ENCODE measurements at regions not wholly inside any gene's neighbourhood (a gene's known extent, or its start where the extent isn't known, plus 50 kb on each side); places are given as distances from the start of the nearest gene placed in this dataset.

- no peak overlapping the region for H3K4me3 Mint-ChIP-seq
Measured at GRCh38 chr10:33813871-33814270, 479.4 kb upstream of the NRP1 start.

GRCh38 chr10:33813415-33813814 lies 478.9 kb upstream of the NRP1 start:
- intact Hi-C loops (cut with micrococcal nuclease) = no loop called here
- Mint-ChIP-seq H3K27me3 (ENCODE audit: low read depth in 3 of 3) (peaks cover 0 to 5% (median 3%) of the 10 kb centered on the region in 3 donors), H3K36me3 (no peaks in the 10 kb centered on the region), H3K9me3 (peaks cover 0 to 5% (median 0%) of the 10 kb centered on the region in 7 donors), H3K27ac (no peak overlapping the region), H3K4me3 (no peak overlapping the region), H3K4me1 (peaks cover 5% of the 10 kb centered on the region)
- Histone ChIP-seq H3K36me3 (replicated peaks in 1 of 2; ENCODE audit: control insufficient read depth in 1 of 2, insufficient read depth in 2 of 2, low read length in 2 of 2) (no peaks in the 10 kb centered on the region), H3K4me1 (ENCODE audit: control insufficient read depth in 1 of 2, insufficient read depth in 2 of 2, low read length in 2 of 2) (peaks cover 0 to under 1% of the 10 kb centered on the region in 2 donors), H4K20me1 (ENCODE audit: insufficient read depth, low read length) (no peaks in the 10 kb centered on the region), H3K27ac (ENCODE audit: low read depth in 1 of 2, low read length in 2 of 2) (no peak overlapping the region), H3K27me3 (ENCODE audit: control insufficient read depth in 2 of 2, insufficient read depth in 2 of 2, low read length in 2 of 2) (no peaks in the 10 kb centered on the region), H3K79me2 (ENCODE audit: insufficient read depth, low read length) (no peaks in the 10 kb centered on the region), H2AFZ (ENCODE audit: insufficient read depth, low read depth, low read length, poor library complexity, severe bottlenecking) (no peak overlapping the region), H3K9me3 (replicated peaks in 1 of 2; ENCODE audit: control insufficient read depth in 1 of 2, insufficient read depth in 1 of 2, low read length in 2 of 2) (no peaks in the 10 kb centered on the region), H3K4me3 (replicated peaks in 1 of 3; ENCODE audit: low read depth in 2 of 3, low read length in 3 of 3) (no peak overlapping the region), H3K4me2 (replicated peaks; ENCODE audit: extremely low read depth, low read length, poor library complexity, severe bottlenecking) (no peak overlapping the region), H3K9ac (ENCODE audit: insufficient read depth, low read length, poor library complexity, severe bottlenecking) (no peak overlapping the region)
- DNase-seq = no peak
- no peak for TF ChIP-seq CTCF (IDR thresholded peaks at IDR 0.05)
- 92% methylated on average over 2 of the region's 2 CpGs for WGBS (ENCODE audit: insufficient coverage)

More at GRCh38 chr10:33813871-33814270, 479.4 kb upstream of the NRP1 start:
- no peak overlapping the region for H3K27ac Mint-ChIP-seq
- peaks cover 0 to 3% (median 2%) of the 10 kb centered on the region in 3 donors for H3K27me3 Mint-ChIP-seq (ENCODE audit: low read depth in 3 of 3)
- no peak for DNase-seq
- intact Hi-C loops (cut with micrococcal nuclease) = no loop called here
- Histone ChIP-seq H2AFZ (ENCODE audit: insufficient read depth, low read depth, low read length, poor library complexity, severe bottlenecking) (no peak overlapping the region), H4K20me1 (ENCODE audit: insufficient read depth, low read length) (no peaks in the 10 kb centered on the region), H3K9ac (ENCODE audit: insufficient read depth, low read length, poor library complexity, severe bottlenecking) (no peak overlapping the region), H3K4me2 (replicated peaks; ENCODE audit: extremely low read depth, low read length, poor library complexity, severe bottlenecking) (no peak overlapping the region), H3K27me3 (ENCODE audit: control insufficient read depth in 2 of 2, insufficient read depth in 2 of 2, low read length in 2 of 2) (no peaks in the 10 kb centered on the region), H3K4me1 (ENCODE audit: control insufficient read depth in 1 of 2, insufficient read depth in 2 of 2, low read length in 2 of 2) (peaks cover 0 to 4% of the 10 kb centered on the region in 2 donors), H3K9me3 (replicated peaks in 1 of 2; ENCODE audit: control insufficient read depth in 1 of 2, insufficient read depth in 1 of 2, low read length in 2 of 2) (no peaks in the 10 kb centered on the region), H3K79me2 (ENCODE audit: insufficient read depth, low read length) (no peaks in the 10 kb centered on the region), H3K27ac (ENCODE audit: low read depth in 1 of 2, low read length in 2 of 2) (no peak overlapping the region), H3K4me3 (replicated peaks in 1 of 3; ENCODE audit: low read depth in 2 of 3, low read length in 3 of 3) (no peak overlapping the region), H3K36me3 (replicated peaks in 1 of 2; ENCODE audit: control insufficient read depth in 1 of 2, insufficient read depth in 2 of 2, low read length in 2 of 2) (no peaks in the 10 kb centered on the region)
- H3K9me3 Mint-ChIP-seq = peaks cover 0 to 5% (median 0%) of the 10 kb centered on the region in 7 donors
- H3K4me1 Mint-ChIP-seq = peaks cover 7% of the 10 kb centered on the region
- H3K36me3 Mint-ChIP-seq = no peaks in the 10 kb centered on the region
- 87% methylated on average over 2 of the region's 3 CpGs for WGBS (ENCODE audit: insufficient coverage)
- no peak for TF ChIP-seq CTCF (IDR thresholded peaks at IDR 0.05)

All from CD14-positive monocyte (primary cell).